Right ventricle myocardium inferior (tissue), 1 donor: ENCODE measurements at regions not wholly inside any gene's neighbourhood (a gene's known extent, or its start where the extent isn't known, plus 50 kb on each side); places are given as distances from the start of the nearest gene placed in this dataset.
A peak's percentile ranks its signal among the peaks of the same experiment; 100 is the strongest.

Experiments used
- ATAC-seq: fragments of 200-7000 bp; cut with Tn5 transposase; one replicate; pipeline ENCODE4 v1.9.1; 2020; ENCODE audit warnings: mild to moderate bottlenecking, moderate library complexity
- DNase-seq: peaks from one replicate; pipeline ENCODE4 v3.0.0; 2021; ENCODE audit errors: missing footprints
- intact Hi-C: fragments of 100-400 bp; cut with DNase I; formaldehyde crosslinking; loops from one replicate; pipeline ENCODE4 v1.11.0; 2022
- donor health status: DM: no; HTN: yes; CAD: no; lungs with severe emphysema.

- peak; percentile 27 for DNase-seq
- intact Hi-C loops = no loop called here
- no peak for ATAC-seq
These were observed 77.4 kb downstream of the INHBB start for GRCh38 chr2:120423167-120423943.

GRCh38 chr2:120424274-120424796 is 78.4 kb downstream of the INHBB start:
- intact Hi-C loops = no loop called here
- DNase-seq = no peak
- ATAC-seq = no peak

- no peak for DNase-seq
- intact Hi-C loops = no loop called here
- no peak for ATAC-seq
These were observed 79.1 kb downstream of the INHBB start for GRCh38 chr2:120425014-120425413.

GRCh38 chr2:120428748-120429147 is 82.8 kb downstream of the INHBB start:
- DNase-seq (no peak), ATAC-seq (no peak)
- intact Hi-C loops = no loop called here

GRCh38 chr2:120429586-120430500 is 83.9 kb downstream of the INHBB start:
- no peak for DNase-seq
- intact Hi-C loops = no loop called here
- ATAC-seq = no peak

- intact Hi-C loops = no loop called here
- ATAC-seq (no peak), DNase-seq (no peak)
These were observed 84.5 kb downstream of the INHBB start for GRCh38 chr2:120430501-120430830.

- DNase-seq = no peak
- intact Hi-C loops = no loop called here
- no peak for ATAC-seq
These were observed 85.0 kb downstream of the INHBB start for GRCh38 chr2:120430957-120431356.

- DNase-seq (no peak), ATAC-seq (no peak)
- intact Hi-C loops = no loop called here
These were observed 85.7 kb downstream of the INHBB start for GRCh38 chr2:120431386-120432292.

- intact Hi-C loops = no loop called here
These were observed 86.5 kb downstream of the INHBB start for GRCh38 chr2:120432293-120432975.

GRCh38 chr2:120432976-120433815 is 87.3 kb downstream of the INHBB start:
- ATAC-seq = no peak
- no peak for DNase-seq
- intact Hi-C loops = no loop called here

More at GRCh38 chr2:120432293-120432975, 86.5 kb downstream of the INHBB start:
- DNase-seq = no peak
- no peak for ATAC-seq

- DNase-seq (no peak), ATAC-seq (no peak)
- intact Hi-C loops = no loop called here
These were observed 87.9 kb downstream of the INHBB start for GRCh38 chr2:120433816-120434290.

- ATAC-seq (no peak), DNase-seq (no peak)
- intact Hi-C loops = no loop called here
These were observed 88.8 kb downstream of the INHBB start for GRCh38 chr2:120434492-120435308.

GRCh38 chr2:120435671-120436459 is 89.9 kb downstream of the INHBB start:
- DNase-seq = no peak
- intact Hi-C loops = no loop called here
- no peak for ATAC-seq

GRCh38 chr2:120436460-120436739 is 90.5 kb downstream of the INHBB start:
- peak; percentile 49 for ATAC-seq
- intact Hi-C loops = no loop called here
- no peak for DNase-seq

GRCh38 chr2:120436885-120437603 is 91.1 kb downstream of the INHBB start:
- intact Hi-C loops = no loop called here
- no peak for DNase-seq

More at GRCh38 chr2:120436885-120437603, 91.1 kb downstream of the INHBB start:
- no peak for ATAC-seq
